Activated naive CD4-positive, alpha-beta T cell treated with anti-CD3 and anti-CD28 coated beads, Interleukin-2, amount 10 ng/mL, durations not matched to agents 7 days and 5 days (primary cell): ENCODE measurements at regions not wholly inside any gene's neighbourhood (a gene's known extent, or its start where the extent isn't known, plus 50 kb on each side); places are given as distances from the start of the nearest gene placed in this dataset.

Source experiments
- CTCF ChIA-PET: fragments of 350-600 bp; sonication (Branson Sonifier 250); formaldehyde crosslinking; loops from one replicate; lab custom pipeline; 2021; ENCODE audit warnings: antibody characterized with exemption; lab: Charles Lee
- DNase-seq: peaks from one replicate; pipeline ENCODE4 v3.0.0-alpha.2; 2020
- H3K27ac Mint-ChIP-seq: one replicate; pipeline ENCODE4 v1.8.0; 2021; ENCODE audit warnings: mild to moderate bottlenecking, moderate library complexity, mixed read lengths
- H3K27me3 Mint-ChIP-seq: one replicate; pipeline ENCODE4 v1.8.0; 2021; ENCODE audit warnings: mild to moderate bottlenecking, mixed read lengths
- H3K36me3 Mint-ChIP-seq: one replicate; pipeline ENCODE4 v1.8.0; 2021; ENCODE audit warnings: mixed read lengths
- H3K4me1 Mint-ChIP-seq: one replicate; pipeline ENCODE4 v1.8.0; 2021; ENCODE audit warnings: mixed read lengths
- H3K4me3 Mint-ChIP-seq: one replicate; pipeline ENCODE4 v1.8.0; 2021; ENCODE audit warnings: mild to moderate bottlenecking, moderate library complexity, mixed read lengths
- H3K9me3 Mint-ChIP-seq: one replicate; pipeline ENCODE4 v1.8.0; 2021; ENCODE audit warnings: mixed read lengths

DNA sequence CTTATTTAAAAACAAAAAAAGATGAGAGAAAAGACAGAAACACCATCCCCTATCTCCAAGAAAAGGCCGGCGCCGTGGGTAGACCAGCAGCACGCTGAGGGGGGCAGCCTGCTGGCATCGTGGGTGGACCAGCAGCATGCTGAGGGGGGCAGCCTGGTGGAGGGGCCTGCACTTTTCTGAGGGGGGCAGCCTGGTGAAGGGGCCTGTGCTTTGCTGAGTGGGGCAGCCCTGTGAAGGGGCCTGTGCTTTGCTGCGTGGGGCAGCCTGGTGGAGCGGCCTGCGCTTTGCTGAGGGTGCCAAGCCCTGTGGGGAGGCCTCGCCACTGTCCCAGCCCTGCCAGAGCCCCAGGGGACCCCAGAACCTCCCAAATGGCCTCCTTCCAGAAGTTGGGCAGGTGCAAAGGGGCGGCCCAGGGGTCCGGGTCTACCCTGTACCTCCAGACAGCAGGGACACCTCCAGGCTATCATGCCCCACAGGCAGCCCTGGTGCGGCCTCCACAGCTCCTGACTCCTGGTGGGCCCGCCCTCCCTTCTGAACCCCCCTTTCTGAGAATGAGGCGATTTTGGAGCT is 1185.7 kb downstream of the BRD1 start:
- Mint-ChIP-seq H3K27me3 (no peaks in the 10 kb centered on the region), H3K36me3 (no peaks in the 10 kb centered on the region), H3K4me1 (no peaks in the 10 kb centered on the region), H3K4me3 (no peak overlapping the region), H3K9me3 (no peaks in the 10 kb centered on the region), H3K27ac (no peak overlapping the region)
- DNase-seq, result no peak
- CTCF ChIA-PET, result no interaction called here

DNA sequence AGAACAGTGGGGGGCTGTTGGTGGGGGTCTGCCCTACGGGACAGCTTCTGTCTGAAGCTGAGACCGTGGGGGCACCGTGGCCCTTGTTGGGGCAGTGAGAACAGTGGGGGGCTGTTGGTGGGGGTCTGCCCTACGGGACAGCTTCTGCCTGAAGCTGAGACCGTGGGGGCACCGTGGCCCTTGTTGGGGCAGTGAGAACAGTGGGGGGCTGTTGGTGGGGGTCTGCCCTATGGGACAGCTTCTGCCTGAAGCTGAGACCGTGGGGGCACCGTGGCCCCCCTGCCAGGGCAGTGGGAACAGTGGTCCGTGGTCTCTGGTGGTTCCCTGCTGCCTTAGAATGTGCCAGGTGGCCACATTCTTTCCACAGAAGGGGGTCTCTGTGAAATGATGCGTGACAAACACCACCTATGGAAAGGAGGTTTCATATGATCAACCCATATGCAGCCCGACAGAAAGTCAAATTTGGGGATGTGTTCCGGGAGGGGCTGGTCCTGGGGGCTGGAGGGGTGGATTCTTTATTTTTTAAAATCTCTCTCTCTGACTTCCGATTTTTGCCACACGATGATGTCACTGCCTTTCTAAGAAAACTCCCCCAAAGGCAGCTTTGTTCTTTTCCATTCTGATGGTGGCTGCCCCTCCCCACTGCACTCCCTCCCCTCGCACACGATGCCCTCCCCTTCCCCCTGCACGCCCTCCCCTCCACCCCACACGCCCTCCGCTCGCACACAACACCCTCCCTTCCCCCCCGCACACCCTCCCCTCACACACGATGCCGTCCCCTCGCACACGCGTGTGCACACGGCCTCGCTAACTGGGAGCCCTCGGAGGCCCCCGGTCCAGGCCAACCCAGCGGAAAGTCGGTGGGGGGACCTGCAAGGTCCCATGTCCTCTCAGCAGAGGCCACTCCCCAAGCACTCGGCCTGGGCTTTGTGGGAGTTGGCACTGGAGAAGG is 1186.5 kb downstream of the BRD1 start:
- no peak for DNase-seq
- H3K9me3 Mint-ChIP-seq, result no peaks in the 10 kb centered on the region
- no peak overlapping the region for H3K27ac Mint-ChIP-seq
- CTCF ChIA-PET, result no interaction called here
- H3K27me3 Mint-ChIP-seq, result no peaks in the 10 kb centered on the region
- H3K36me3 Mint-ChIP-seq, result no peaks in the 10 kb centered on the region
- no peak overlapping the region for H3K4me3 Mint-ChIP-seq
- no peaks in the 10 kb centered on the region for H3K4me1 Mint-ChIP-seq

DNA sequence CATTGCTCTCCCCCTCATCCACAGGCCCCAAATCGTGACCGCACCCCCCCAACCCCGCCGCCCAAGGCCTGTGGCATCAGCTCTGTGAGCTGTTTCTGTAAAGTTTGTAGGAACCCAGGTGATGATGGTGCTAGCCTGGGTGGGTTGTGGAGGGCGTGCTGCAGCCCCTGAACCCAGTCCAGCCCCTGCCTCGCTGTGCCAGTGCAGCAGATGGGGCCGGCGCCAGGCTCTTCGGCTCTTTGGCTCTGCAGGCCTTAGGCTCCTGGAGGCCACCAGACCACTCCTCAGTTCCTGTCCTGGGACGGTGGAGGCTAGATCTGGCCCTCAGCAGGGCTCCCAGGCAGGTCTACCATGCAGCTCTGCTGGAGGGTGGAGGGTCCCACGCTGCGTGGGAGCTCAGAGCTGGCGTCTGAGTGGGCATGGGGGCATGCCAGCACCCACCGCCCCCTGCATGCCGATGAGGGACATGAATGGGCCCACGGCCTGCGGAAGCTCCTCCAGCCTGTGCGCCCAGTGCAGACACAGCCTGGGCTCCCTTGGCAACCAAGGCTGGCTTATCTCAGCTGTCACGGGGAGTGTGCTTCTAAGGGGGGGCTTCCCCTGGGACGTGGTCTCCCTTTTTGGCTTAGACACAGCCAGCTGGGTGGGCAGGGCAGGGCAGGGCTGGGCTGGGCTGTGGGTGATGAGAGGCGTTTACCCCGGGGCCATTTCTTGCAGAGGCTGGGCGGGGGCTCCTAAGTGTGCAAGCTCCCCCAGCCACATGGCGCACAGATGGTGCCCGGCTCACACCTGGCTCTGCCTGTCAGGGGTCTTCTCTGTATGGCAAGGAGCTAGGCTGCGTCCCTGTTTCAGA is 1187.6 kb downstream of the BRD1 start:
- no peak overlapping the region for H3K4me3 Mint-ChIP-seq
- H3K4me1 Mint-ChIP-seq, result no peaks in the 10 kb centered on the region
- no peaks in the 10 kb centered on the region for H3K27me3 Mint-ChIP-seq
- no peaks in the 10 kb centered on the region for H3K36me3 Mint-ChIP-seq
- no peak overlapping the region for H3K27ac Mint-ChIP-seq
- no peak for DNase-seq
- CTCF ChIA-PET, result no interaction called here
- no peaks in the 10 kb centered on the region for H3K9me3 Mint-ChIP-seq

DNA sequence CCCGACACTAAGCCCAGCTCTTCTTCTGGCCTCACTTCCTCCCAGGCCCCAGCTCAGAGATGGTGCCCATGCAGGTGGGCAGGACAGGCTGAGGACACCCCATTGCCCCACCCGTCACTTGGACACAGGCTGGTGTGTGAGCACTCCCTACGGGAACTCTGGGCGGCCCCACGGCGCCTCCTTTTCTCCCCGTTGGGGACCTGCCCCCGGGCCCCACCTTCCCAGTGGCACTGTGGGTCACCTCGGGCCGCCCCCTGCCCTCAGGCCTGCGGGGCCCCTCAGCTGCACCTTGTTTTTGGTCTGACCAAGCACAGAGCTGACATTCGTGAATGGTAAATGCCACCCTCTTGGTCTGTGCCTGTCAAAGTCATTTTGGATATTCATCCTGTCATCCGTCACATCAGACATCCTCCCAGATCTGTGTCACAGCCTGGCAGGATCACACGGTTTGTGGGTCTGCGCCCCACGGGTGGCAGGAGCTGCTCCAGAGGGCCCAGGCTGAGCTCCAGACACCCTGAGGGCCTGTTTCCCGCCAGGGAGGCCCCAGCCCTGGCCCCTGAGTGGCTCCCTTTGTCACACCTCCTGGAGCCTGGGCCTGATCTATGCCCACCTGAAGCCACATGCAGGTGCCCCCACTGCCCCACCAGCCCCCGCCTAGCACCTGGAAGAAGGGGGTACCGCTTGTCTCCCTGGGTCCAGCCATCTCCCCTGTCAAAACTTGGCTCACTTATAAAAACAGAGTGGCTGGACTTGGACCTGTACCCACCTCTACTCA is 1188.5 kb downstream of the BRD1 start:
- no peaks in the 10 kb centered on the region for H3K36me3 Mint-ChIP-seq
- H3K27ac Mint-ChIP-seq, result no peak overlapping the region
- CTCF ChIA-PET, result no interaction called here
- H3K27me3 Mint-ChIP-seq, result no peaks in the 10 kb centered on the region
- no peak overlapping the region for H3K4me3 Mint-ChIP-seq
- no peaks in the 10 kb centered on the region for H3K4me1 Mint-ChIP-seq
- no peaks in the 10 kb centered on the region for H3K9me3 Mint-ChIP-seq
- no peak for DNase-seq

DNA sequence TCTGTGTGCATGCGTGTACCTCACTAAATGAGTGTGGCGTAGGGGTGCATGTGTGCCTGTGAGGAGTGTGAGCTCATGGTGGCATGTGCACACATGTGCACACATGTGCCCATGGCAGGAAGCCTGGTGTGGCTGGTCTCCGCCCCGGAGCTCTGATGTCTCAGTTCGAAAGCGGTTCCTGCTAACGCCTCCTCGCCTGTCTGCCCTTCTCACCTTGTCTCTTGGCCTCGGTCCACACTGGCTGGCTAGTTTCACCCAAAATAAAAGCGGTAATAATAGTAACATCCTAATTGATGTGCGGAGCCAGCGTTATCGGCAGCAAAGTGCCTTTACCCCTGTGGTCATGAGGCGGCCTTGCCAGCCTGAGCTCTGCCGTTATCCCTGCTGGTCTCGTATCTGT is 1190.4 kb downstream of the BRD1 start:
- no peaks in the 10 kb centered on the region for H3K9me3 Mint-ChIP-seq
- H3K36me3 Mint-ChIP-seq, result no peaks in the 10 kb centered on the region
- no peak overlapping the region for H3K4me3 Mint-ChIP-seq
- H3K27me3 Mint-ChIP-seq, result no peaks in the 10 kb centered on the region
- no peaks in the 10 kb centered on the region for H3K4me1 Mint-ChIP-seq
- no peak overlapping the region for H3K27ac Mint-ChIP-seq
- DNase-seq, result no peak
- CTCF ChIA-PET, result no interaction called here

DNA sequence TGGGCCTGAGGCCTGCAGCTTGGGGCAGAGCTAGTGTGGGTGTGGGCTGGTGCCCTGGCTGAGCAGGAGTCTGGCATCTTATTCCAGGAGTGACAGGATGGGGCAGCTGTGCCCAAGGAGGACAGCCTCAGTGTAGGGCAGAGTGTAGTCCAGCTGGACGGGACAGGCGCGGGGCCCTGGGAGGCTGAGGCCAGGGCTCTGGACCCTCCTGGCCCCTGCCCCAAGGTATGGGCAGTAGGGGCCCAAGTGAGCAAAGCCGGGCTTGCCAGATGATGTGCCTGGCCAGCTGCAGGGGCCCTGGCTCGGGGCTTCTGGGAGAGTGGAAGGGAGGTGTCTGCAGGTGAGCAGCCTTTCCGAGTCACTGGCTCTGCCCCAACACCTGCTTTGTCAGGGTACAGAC is 1190.9 kb downstream of the BRD1 start:
- no peaks in the 10 kb centered on the region for H3K9me3 Mint-ChIP-seq
- CTCF ChIA-PET, result no interaction called here
- H3K4me1 Mint-ChIP-seq, result no peaks in the 10 kb centered on the region
- H3K36me3 Mint-ChIP-seq, result no peaks in the 10 kb centered on the region
- H3K27me3 Mint-ChIP-seq, result no peaks in the 10 kb centered on the region
- no peak for DNase-seq
- no peak overlapping the region for H3K4me3 Mint-ChIP-seq
- no peak overlapping the region for H3K27ac Mint-ChIP-seq

DNA sequence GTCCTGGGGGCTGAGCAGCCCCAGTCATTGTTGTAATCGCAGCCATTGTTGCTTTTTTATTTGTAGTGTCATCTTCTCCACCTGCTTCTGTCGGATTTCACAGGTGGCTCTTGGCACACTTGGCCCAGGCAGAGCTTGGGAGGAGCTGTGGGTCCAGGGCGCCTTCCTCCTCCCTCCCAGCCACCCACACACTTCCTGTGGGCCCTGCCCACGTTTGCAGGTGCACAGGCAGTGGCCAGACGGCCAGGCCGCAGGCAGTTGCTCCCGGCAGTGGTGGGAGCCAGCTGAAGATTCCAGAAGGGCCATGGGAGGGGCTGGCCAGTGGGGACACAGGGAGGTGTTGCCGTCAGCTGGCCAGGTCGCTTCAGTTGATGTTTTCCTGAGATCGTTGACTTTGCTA is 1191.9 kb downstream of the BRD1 start:
- no peak for DNase-seq
- no peak overlapping the region for H3K4me3 Mint-ChIP-seq
- no peaks in the 10 kb centered on the region for H3K9me3 Mint-ChIP-seq

DNA sequence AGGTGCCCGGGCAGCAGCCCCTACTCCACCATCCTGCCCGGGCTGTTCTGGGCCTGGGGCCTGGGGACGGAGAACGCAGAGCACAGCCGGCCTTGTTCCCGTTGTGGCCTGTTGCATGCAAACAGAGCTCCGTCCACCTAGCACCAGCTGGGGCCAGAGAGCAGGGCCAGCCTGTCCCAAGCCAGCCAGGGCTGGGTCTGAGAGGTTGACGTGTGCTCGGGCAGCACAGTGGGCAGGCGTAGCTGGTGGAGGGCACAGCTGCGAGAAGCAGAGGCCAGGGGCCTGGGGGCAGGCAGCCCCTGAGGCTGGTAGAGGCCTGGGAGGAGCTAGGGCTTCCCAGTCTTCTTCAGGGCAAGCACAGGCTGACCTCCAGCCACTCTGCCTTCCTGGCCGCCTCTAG is 1192.6 kb downstream of the BRD1 start:
- no peaks in the 10 kb centered on the region for H3K4me1 Mint-ChIP-seq
- H3K36me3 Mint-ChIP-seq, result no peaks in the 10 kb centered on the region
- no peak overlapping the region for H3K4me3 Mint-ChIP-seq
- no peak for DNase-seq
- no peaks in the 10 kb centered on the region for H3K27me3 Mint-ChIP-seq
- H3K27ac Mint-ChIP-seq, result no peak overlapping the region
- CTCF ChIA-PET, result no interaction called here
- no peaks in the 10 kb centered on the region for H3K9me3 Mint-ChIP-seq

More for the DNA sequence above, 1191.9 kb downstream of the BRD1 start:
- Mint-ChIP-seq H3K27me3 (no peaks in the 10 kb centered on the region), H3K4me1 (no peaks in the 10 kb centered on the region), H3K27ac (no peak overlapping the region), H3K36me3 (no peaks in the 10 kb centered on the region)
- CTCF ChIA-PET, result no interaction called here

DNA sequence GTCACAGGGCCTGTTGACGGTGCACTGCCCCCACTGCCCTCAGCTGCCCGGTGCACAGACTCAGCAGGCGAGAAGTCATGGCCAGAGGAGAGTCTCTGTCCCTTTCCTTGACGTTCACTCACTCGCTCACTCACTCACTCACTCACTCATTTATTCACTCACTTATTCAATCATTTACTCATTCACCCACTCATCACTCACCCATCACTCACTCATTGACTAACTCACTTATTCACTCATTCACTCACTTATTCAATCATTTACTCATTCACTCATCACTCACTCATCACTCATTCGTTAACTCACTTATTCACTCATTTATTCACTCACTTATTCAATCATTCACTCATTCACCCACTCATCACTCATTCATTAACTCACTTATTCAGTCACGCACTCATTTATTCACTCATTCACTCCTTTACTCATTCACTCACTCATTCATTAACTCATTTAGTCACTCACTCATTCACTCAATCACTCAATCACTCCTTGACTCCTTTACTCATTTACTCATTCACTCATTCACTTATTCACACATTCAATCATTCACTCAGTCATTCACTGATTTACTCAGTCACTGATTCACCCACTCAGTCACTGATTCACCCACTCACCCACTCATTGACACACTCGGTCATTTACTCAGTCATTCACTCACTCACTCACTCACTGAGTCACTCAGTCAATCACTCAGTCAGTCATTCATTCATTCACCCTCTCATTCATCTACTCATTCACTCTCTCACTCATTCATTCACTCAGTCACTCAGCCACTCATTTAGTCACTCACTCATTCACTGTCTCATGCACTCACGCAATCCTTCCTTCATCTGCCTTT is 1193.5 kb downstream of the BRD1 start:
- Mint-ChIP-seq H3K4me3 (no peak overlapping the region), H3K27ac (no peak overlapping the region), H3K27me3 (no peaks in the 10 kb centered on the region)

DNA sequence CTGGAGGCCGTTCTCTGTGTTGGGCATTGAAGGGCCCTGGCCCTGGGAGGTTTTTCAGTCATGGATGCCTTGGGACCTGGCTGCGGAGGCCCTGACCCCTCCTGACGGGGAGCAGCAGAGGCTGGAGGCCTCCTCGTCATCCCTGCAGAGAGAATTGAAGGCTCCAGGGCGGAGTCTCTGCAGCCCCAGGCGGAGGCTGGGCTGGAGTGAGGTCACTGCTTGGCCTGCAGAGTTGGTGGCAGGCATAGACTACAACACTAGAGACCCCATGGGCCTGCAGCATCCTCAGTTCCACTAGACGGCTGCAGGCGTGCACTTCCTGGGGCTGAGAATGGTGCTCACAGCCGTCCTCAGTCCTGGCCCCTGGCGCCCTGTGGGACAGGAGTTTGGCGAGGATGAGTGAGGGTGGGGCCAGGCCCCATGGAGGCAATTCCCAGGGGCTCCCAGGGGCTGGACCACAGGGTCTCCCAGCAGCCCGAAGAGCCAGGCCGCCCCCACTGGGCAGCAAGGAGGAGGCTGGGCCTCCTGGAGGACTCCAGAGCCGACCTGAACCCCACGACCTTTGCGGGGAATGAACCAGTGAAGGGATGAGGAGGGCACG is 1194.9 kb downstream of the BRD1 start:
- CTCF ChIA-PET, result no interaction called here
- DNase-seq, result no peak
- Mint-ChIP-seq H3K27ac (no peak overlapping the region), H3K4me3 (no peak overlapping the region), H3K4me1 (no peaks in the 10 kb centered on the region), H3K27me3 (peaks cover 7% of the 10 kb centered on the region), H3K36me3 (no peaks in the 10 kb centered on the region), H3K9me3 (no peaks in the 10 kb centered on the region)

More for the DNA sequence above, 1193.5 kb downstream of the BRD1 start:
- CTCF ChIA-PET, result no interaction called here
- Mint-ChIP-seq H3K4me1 (no peaks in the 10 kb centered on the region), H3K36me3 (no peaks in the 10 kb centered on the region), H3K9me3 (no peaks in the 10 kb centered on the region)
- DNase-seq, result no peak

DNA sequence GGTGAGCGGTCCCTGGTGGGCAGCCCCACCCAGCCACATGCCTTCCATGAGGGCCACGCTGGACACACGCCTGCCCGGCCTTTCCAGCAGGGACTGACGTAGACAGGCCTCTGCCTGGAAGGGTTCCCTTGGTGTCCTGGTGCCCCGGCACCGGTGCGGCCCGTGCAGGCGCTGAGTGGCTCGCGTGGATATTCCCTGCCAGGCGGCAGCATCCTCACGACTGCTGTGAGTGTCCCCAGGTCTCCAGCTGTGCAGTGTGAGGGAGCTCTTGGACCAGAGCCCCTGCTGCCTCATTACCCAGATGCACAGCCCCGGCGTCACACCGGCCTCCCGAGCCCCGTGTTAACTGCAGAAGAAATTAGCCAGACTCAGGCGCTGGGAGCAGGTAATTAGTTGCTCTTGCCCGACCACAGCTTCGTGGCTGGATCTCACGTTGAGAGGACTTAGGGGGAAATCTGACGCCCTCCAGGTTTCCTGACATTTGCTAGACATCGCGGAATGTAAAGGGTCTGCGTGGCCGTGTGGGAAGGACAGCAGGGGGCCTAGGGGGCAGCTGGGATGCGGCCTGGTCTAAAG is 1196.3 kb downstream of the BRD1 start:
- CTCF ChIA-PET, result no interaction called here
- H3K4me3 Mint-ChIP-seq, result no peak overlapping the region
- no peak for DNase-seq
- H3K9me3 Mint-ChIP-seq, result no peaks in the 10 kb centered on the region
- H3K4me1 Mint-ChIP-seq, result peaks cover under 1% of the 10 kb centered on the region
- H3K27ac Mint-ChIP-seq, result no peak overlapping the region
- H3K36me3 Mint-ChIP-seq, result no peaks in the 10 kb centered on the region
- H3K27me3 Mint-ChIP-seq, result peaks cover 18% of the 10 kb centered on the region

DNA sequence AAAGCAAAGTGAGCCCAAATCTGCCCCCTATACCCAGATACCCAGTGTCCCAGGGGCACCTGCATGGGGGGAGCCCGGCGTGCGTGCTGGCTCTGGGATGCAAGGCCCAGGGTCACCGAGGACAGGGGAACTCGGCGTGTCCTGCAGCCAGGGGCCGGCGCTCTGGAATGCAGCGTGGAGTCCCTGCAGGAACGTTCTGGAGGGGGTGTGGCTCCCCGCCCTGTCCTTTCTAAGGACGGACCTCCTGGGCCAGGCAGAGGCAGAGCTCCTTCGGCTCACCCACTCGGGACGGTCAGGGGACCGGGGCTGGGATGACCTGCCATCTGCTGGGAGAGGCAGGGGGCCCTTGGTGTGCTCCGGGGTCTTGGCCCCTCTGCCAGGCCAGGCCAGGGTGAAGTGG is 1196.8 kb downstream of the BRD1 start:
- Mint-ChIP-seq H3K4me3 (no peak overlapping the region), H3K9me3 (no peaks in the 10 kb centered on the region), H3K4me1 (peaks cover 2% of the 10 kb centered on the region), H3K27me3 (peaks cover 24% of the 10 kb centered on the region), H3K36me3 (no peaks in the 10 kb centered on the region), H3K27ac (no peak overlapping the region)
- no peak for DNase-seq
- CTCF ChIA-PET, result no interaction called here

DNA sequence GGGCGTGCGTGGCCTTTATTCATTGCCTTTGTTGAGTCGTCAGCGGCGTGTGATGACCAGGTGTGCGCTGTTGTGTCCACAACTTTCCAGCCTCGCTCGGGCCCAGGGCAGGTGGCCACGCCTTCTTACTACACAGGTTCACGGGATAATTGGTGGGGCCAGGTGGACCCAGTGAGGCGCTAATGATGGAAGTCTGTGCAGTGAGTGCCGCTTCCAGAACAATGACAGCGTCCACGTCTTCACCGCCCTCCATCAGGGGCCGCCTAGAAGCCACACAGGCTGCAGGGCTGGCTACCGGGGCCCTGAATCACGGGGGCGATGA is 1197.3 kb downstream of the BRD1 start:
- CTCF ChIA-PET, result no interaction called here
- H3K4me1 Mint-ChIP-seq, result peaks cover 2% of the 10 kb centered on the region

More for the DNA sequence above, 1197.3 kb downstream of the BRD1 start:
- peaks cover 24% of the 10 kb centered on the region for H3K27me3 Mint-ChIP-seq
- no peak overlapping the region for H3K4me3 Mint-ChIP-seq
- no peak for DNase-seq
- H3K36me3 Mint-ChIP-seq, result no peaks in the 10 kb centered on the region
- H3K27ac Mint-ChIP-seq, result no peak overlapping the region
- H3K9me3 Mint-ChIP-seq, result no peaks in the 10 kb centered on the region
